ENCODE measurements at regions not wholly inside any gene's neighbourhood (a gene's known extent, or its start where the extent isn't known, plus 50 kb on each side); places are given as distances from the start of the nearest gene placed in this dataset.

DNA sequence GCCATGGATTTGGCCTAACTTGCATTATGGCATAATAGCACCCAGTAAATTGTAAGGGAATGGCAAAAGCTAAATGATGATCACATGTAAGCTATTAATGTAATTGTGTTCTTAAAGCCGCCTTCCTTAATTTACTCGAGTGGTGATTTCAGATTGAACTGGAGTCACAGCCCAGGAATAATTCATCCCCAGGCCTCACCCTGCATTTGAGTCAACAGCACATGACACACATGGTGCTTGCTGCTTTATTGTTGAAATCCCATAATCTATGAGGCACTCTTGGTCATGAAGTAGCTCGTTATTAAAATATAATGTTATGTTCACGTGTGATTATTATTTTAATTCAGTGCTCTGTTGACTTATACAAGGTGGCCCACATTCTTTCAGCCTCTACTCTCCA is 547.5 kb downstream of the VRK1 start:
- no peak for TF ChIP-seq Cebpa-rat (IDR thresholded peaks at IDR 0.05)
- Histone ChIP-seq H3K9me3 (replicated peaks in 1 of 11) (peaks cover 6 to 13% (median 9%) of the 10 kb centered on the region in 11 experiments; a peak in 20 of 22 replicates), H3K4me3 (no peak overlapping the region), H3K27me3 (no peaks in the 10 kb centered on the region), H3K36me3 (no peaks in the 10 kb centered on the region), H4K20me1 (no peaks in the 10 kb centered on the region), H3K27ac (no peak overlapping the region), H3K4me1 (no peaks in the 10 kb centered on the region), H3K4me2 (no peak overlapping the region), H3K9ac (no peak overlapping the region)

DNA sequence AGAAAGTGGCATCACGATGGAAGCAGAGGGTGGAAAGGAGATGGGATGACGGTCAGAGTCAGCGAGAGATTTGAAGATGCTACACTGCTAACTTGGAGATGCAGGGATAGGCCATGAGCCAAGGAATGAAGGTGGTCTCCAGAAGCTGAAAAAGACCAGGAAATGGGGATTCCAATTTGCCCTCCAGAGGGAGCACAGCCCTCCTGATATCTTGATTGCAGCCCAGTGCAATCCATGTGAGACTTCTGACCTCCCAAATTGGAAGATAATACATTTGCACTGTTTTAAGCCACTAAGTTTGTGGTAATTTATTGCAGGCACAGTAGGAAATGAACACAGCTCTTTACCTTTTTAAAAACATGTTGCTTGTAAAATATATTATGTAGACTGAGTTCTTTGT is 549.5 kb downstream of the VRK1 start:
- H3K36me3 ChIP-seq, result no peaks in the 10 kb centered on the region
- H3K4me2 ChIP-seq, result no peak overlapping the region
- H3K4me1 ChIP-seq, result no peaks in the 10 kb centered on the region
- H3K27me3 ChIP-seq, result no peaks in the 10 kb centered on the region
- H3K9me3 ChIP-seq (replicated peaks in 1 of 11), result no peaks in the 10 kb centered on the region
- TF ChIP-seq Cebpa-rat (IDR thresholded peaks at IDR 0.05), result no peak
- H3K9ac ChIP-seq, result no peak overlapping the region
- no peak overlapping the region for H3K27ac ChIP-seq
- no peaks in the 10 kb centered on the region for H4K20me1 ChIP-seq
- H3K4me3 ChIP-seq, result no peak overlapping the region

DNA sequence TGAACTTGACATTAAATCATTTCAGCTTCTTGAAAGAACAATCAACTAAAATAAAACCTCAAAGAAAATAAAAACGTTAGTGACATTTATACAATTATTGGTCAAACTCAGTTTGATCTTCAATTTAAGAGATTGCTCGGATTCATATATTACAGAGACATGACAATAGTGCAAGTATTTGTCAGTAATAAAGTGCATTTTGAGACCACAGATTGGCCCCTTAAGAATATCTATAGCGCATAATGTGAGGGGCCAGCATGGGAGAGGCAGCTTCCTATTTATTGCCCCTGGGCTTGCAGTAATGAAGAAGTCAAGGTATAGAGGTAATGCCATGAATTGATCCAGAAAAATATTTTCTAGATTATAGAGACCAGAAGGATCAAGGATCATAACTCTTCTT is 552.3 kb downstream of the VRK1 start:
- H3K9me3 ChIP-seq (replicated peaks in 1 of 11), result no peaks in the 10 kb centered on the region
- no peaks in the 10 kb centered on the region for H4K20me1 ChIP-seq
- H3K4me2 ChIP-seq, result no peak overlapping the region
- no peak overlapping the region for H3K27ac ChIP-seq
- H3K36me3 ChIP-seq, result no peaks in the 10 kb centered on the region
- no peaks in the 10 kb centered on the region for H3K4me1 ChIP-seq
- H3K9ac ChIP-seq, result no peak overlapping the region
- H3K27me3 ChIP-seq, result no peaks in the 10 kb centered on the region
- H3K4me3 ChIP-seq, result no peak overlapping the region
- TF ChIP-seq Cebpa-rat (IDR thresholded peaks at IDR 0.05), result no peak

DNA sequence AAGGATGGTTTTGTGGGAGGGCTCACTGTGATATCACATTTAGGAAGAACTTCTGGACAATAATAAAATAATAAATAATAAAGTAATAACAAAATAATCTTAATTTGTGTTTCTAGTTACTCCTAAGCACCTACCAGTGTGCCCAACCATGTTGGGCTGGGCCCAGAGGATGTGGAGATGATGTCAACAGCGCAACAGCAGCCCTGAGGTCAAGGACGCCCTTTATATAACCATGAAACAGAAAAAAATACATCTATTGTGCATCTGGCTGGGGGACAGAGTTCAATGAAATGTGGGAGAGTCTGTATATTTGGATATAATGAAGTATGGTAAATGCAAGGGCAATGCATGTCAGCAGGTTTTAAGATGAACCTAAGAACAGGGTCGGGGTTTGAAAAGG is 552.8 kb downstream of the VRK1 start:
- Histone ChIP-seq H3K4me2 (no peak overlapping the region), H3K27ac (no peak overlapping the region), H3K27me3 (no peaks in the 10 kb centered on the region), H3K9me3 (replicated peaks in 1 of 11) (no peaks in the 10 kb centered on the region), H3K9ac (no peak overlapping the region), H3K4me3 (no peak overlapping the region), H4K20me1 (no peaks in the 10 kb centered on the region), H3K36me3 (no peaks in the 10 kb centered on the region), H3K4me1 (no peaks in the 10 kb centered on the region)
- no peak for TF ChIP-seq Cebpa-rat (IDR thresholded peaks at IDR 0.05)

DNA sequence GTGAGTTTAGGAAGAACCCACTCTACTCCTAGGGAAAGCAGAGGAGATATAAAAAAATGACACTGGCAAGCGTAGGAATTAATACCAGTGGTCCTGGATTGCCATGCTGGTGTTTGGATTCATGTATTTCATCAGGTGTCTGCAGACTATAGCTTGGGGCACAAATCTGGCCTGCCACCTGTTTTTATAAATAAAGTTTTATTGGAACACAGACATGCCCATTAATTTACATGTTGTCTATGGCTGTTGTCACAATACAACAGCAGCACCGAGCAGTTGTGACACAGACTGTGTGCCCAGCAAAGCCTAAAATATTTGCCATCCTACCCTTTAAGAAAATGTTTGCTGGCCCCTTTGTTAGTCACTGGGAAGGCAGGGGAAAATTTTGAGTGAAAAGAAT is 553.2 kb downstream of the VRK1 start:
- no peak overlapping the region for H3K27ac ChIP-seq
- no peak overlapping the region for H3K9ac ChIP-seq
- H3K4me3 ChIP-seq, result no peak overlapping the region
- TF ChIP-seq Cebpa-rat (IDR thresholded peaks at IDR 0.05), result no peak
- H4K20me1 ChIP-seq, result no peaks in the 10 kb centered on the region
- H3K27me3 ChIP-seq, result no peaks in the 10 kb centered on the region
- H3K4me2 ChIP-seq, result no peak overlapping the region
- H3K4me1 ChIP-seq, result no peaks in the 10 kb centered on the region
- H3K36me3 ChIP-seq, result no peaks in the 10 kb centered on the region
- no peaks in the 10 kb centered on the region for H3K9me3 ChIP-seq (replicated peaks in 1 of 11)

DNA sequence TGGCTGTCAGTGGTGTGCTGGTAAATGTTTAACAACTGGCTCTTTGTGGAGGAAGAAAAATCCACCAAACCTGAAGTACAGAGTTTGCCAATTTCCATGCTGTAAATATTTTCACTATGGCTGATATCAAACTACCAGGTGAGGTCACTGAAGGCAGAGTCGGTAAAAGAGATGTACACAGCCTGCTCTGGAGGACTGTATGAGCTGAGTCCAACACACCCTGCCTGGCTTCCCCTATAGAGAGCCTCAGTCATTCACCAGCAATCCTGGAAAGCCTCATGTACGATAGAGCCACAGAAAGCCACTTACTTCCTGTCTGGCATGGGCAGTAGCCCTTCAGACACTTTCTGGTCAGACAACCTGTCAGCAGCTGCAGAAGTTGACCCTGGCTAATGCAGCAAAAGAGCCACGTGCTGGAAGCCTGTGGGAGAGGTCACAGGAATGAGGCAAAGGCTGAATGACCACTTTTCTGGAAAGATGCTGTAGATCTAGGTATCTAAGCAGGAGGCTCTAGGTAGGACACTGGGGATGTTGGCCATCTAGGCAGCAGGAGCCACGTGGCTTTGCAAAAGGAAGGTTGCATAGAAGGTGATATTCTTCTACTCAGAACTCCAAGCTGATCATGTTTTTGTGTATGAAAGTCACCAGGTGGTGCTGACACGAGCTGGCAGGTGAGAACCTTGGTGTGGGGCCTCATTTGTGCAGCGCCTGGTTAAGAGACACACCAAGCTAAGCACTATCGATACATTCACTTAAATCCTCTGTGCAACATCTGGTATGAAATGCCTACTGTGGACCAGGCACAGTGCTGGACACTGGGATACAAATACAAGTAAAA is 553.9 kb downstream of the VRK1 start:
- Histone ChIP-seq H3K27me3 (no peaks in the 10 kb centered on the region), H3K27ac (no peak overlapping the region), H4K20me1 (no peaks in the 10 kb centered on the region), H3K4me1 (no peaks in the 10 kb centered on the region), H3K9me3 (replicated peaks in 1 of 11) (no peaks in the 10 kb centered on the region), H3K4me3 (no peak overlapping the region), H3K4me2 (no peak overlapping the region), H3K36me3 (no peaks in the 10 kb centered on the region), H3K9ac (no peak overlapping the region)
- TF ChIP-seq Cebpa-rat (IDR thresholded peaks at IDR 0.05), result no peak

DNA sequence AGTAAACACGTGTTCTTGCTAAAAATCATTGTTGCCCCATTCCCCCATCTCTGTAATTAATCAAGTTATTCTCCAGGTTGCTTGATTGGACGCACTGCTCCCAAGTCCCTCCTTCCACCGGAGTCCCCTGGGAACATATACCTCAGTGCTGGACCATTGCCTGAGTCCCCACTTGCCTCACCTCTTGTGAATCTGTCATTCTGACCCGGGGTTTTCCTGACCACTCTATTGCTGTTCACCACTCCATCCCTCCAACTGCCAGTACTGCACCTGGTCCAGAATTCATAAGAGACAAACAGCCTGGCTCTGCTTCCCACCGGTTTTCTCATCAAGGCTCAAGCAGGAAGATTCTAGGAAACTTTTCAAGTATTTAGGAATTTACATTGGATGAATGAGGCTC is 555.9 kb downstream of the VRK1 start:
- Histone ChIP-seq H4K20me1 (no peaks in the 10 kb centered on the region), H3K4me3 (no peak overlapping the region), H3K27me3 (no peaks in the 10 kb centered on the region), H3K4me2 (no peak overlapping the region), H3K27ac (no peak overlapping the region), H3K9ac (no peak overlapping the region), H3K36me3 (no peaks in the 10 kb centered on the region), H3K9me3 (replicated peaks in 1 of 11) (no peaks in the 10 kb centered on the region), H3K4me1 (no peaks in the 10 kb centered on the region)
- no peak for TF ChIP-seq Cebpa-rat (IDR thresholded peaks at IDR 0.05)

DNA sequence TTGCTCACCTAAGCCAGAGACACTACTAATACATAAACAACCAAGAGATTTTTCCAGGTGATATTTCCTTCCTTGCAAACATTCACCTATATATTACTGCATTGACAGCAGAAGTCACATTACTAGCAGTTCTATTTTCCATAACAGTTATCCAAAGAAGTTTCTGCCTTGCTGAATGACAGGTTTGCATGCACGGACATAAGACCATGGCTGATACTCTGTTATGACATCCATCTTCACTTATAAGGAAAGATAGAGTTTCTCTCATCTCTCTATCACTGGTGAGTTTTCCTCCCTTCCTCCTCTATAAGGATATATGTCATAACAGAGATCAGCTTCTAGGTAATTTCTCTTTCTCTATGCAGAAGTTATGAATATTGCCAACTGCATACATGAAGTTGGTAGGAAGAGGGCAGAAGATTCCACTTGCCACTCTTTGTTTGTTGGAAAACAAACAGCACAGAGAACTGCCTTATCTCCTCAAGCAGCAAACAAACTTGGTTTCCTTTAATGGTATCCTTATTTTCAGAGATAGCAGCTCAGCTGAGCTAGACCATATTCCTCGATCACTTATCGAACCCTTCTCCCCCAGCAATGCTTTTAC is 557.0 kb downstream of the VRK1 start:
- Histone ChIP-seq H3K27me3 (no peaks in the 10 kb centered on the region), H3K4me2 (no peak overlapping the region), H3K36me3 (no peaks in the 10 kb centered on the region), H3K27ac (no peak overlapping the region), H3K4me1 (no peaks in the 10 kb centered on the region), H4K20me1 (no peaks in the 10 kb centered on the region), H3K9me3 (replicated peaks in 1 of 11) (no peaks in the 10 kb centered on the region), H3K9ac (no peak overlapping the region), H3K4me3 (no peak overlapping the region)
- no peak for TF ChIP-seq Cebpa-rat (IDR thresholded peaks at IDR 0.05)

DNA sequence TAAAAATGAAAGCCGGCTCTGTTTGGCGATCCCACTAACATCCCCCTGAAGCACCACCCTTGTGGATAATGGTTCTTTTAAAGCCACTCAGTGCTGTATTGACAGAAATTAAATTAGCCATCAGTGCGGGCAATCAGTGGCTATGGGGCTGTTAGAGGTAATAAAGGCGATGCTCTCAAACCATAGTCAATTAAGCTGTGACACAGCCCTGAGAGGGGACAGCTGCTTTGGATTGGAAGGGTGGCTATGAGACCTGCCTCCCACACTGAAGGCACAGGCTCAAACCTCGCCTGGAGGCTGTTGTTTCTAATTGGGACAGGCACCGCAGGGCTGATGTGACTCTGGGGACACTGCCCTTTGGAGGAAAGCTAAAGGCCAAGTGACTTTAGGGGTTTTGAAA is 562.2 kb downstream of the VRK1 start:
- Histone ChIP-seq H3K4me2 (no peak overlapping the region), H3K4me1 (no peaks in the 10 kb centered on the region), H3K36me3 (no peaks in the 10 kb centered on the region), H4K20me1 (no peaks in the 10 kb centered on the region), H3K27me3 (no peaks in the 10 kb centered on the region), H3K4me3 (no peak overlapping the region), H3K9me3 (replicated peaks in 1 of 11) (no peaks in the 10 kb centered on the region), H3K9ac (no peak overlapping the region), H3K27ac (no peak overlapping the region)
- TF ChIP-seq Cebpa-rat (IDR thresholded peaks at IDR 0.05), result no peak

DNA sequence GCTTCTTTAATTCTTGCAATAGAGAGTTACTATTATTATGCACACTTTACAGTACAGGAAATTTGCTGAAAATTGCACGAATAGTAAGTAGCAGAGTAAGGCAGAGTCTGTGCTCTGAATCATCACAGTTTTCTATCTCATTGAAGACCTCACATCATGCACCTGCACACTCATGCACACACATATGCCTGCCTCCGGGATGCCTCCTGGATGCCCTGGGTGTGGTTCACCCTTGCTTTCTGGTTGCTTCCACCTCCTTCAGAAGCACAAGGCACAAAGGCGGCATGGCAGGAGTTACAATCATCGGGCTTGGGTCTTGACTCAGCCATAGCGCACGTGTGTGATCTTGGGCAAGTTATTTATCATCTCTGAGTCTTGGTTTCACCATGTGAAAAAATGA is 564.0 kb downstream of the VRK1 start:
- H3K4me2 ChIP-seq, result no peak overlapping the region
- H3K36me3 ChIP-seq, result no peaks in the 10 kb centered on the region
- no peak for TF ChIP-seq Cebpa-rat (IDR thresholded peaks at IDR 0.05)
- H4K20me1 ChIP-seq, result no peaks in the 10 kb centered on the region
- H3K27me3 ChIP-seq, result no peaks in the 10 kb centered on the region
- no peaks in the 10 kb centered on the region for H3K4me1 ChIP-seq
- H3K27ac ChIP-seq, result no peak overlapping the region
- no peaks in the 10 kb centered on the region for H3K9me3 ChIP-seq (replicated peaks in 1 of 11)
- no peak overlapping the region for H3K4me3 ChIP-seq
- no peak overlapping the region for H3K9ac ChIP-seq

Data from BLaER1 treated with 17β-estradiol and CSF1 and Interleukin-3, amounts not matched to agents 10 nM and 100 nM (cell line).